ENCODE measurements at regions not wholly inside any gene's neighbourhood (a gene's known extent, or its start where the extent isn't known, plus 50 kb on each side); places are given as distances from the start of the nearest gene placed in this dataset.

GRCh38 chr1:184823080-184823479, 68.4 kb upstream of the EDEM3 start:
- TF ChIP-seq CTCF (IDR thresholded peaks at IDR 0.05) (no peak), POLR2A (IDR thresholded peaks at IDR 0.05) (no peak)
